ENCODE measurements at regions not wholly inside any gene's neighbourhood (a gene's known extent, or its start where the extent isn't known, plus 50 kb on each side); places are given as distances from the start of the nearest gene placed in this dataset.

- Histone ChIP-seq H3K27me3 (ENCODE audit: insufficient read depth, low read length, poor library complexity, severe bottlenecking) (no peaks in the 10 kb centered on the region), H3K4me1 (ENCODE audit: insufficient read depth, low read length, poor library complexity, severe bottlenecking) (no peaks in the 10 kb centered on the region), H3K4me3 (ENCODE audit: low read length, poor library complexity, severe bottlenecking) (no peak overlapping the region), H3K9me2 (replicated peaks; ENCODE audit: low read depth, low read length) (no peaks in the 10 kb centered on the region), H3K36me3 (ENCODE audit: insufficient read depth, low read length) (no peaks in the 10 kb centered on the region), H3F3A (ENCODE audit: low read depth) (no peaks in the 10 kb centered on the region), H3K9ac (ENCODE audit: low read depth, low read length, poor library complexity, severe bottlenecking) (no peak overlapping the region), H2AFZ (ENCODE audit: low read length) (no peak overlapping the region), H4K20me1 (ENCODE audit: insufficient read depth, low read length, poor library complexity, severe bottlenecking) (no peaks in the 10 kb centered on the region), H3K79me2 (ENCODE audit: insufficient read depth, low read length) (no peaks in the 10 kb centered on the region), H3K9me3 (ENCODE audit: insufficient read depth, low read depth, low read length) (no peaks in the 10 kb centered on the region), H3K4me2 (ENCODE audit: low read depth, low read length, poor library complexity, severe bottlenecking) (no peak overlapping the region)
- no peak for TF ChIP-seq CTCF (conservative IDR thresholded peaks at IDR 0.05; ENCODE audit: low read length)
- no peak for TF ChIP-seq EZH2phosphoT487 (IDR thresholded peaks at IDR 0.05; ENCODE audit: borderline replicate concordance)
Measured at GRCh38 chr2:78873526-78873925, 152.0 kb upstream of the REG3G start.

DNA sequence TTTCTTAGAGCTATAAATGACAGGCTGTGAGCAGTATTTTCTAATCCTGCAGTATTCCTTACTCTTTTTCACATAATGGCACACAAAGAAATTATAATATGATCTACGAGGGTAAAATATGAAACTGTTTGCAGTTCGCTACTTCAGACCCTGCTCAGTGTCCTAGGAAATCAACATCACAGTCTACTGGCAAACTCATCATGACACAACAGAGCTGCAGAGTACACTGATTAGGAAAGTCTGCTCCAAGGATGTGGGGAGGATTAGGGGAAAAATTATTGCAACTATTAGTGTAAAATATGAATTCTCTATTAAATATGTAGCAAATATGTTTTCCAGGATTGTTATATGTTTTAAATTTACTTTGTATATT is 149.2 kb upstream of the REG3G start:
- Histone ChIP-seq H3K79me2 (ENCODE audit: insufficient read depth, low read length) (no peaks in the 10 kb centered on the region), H2AFZ (ENCODE audit: low read length) (no peak overlapping the region), H3K36me3 (ENCODE audit: insufficient read depth, low read length) (no peaks in the 10 kb centered on the region), H3K4me3 (ENCODE audit: low read length, poor library complexity, severe bottlenecking) (no peak overlapping the region), H3K4me1 (ENCODE audit: insufficient read depth, low read length, poor library complexity, severe bottlenecking) (no peaks in the 10 kb centered on the region), H3K9me2 (replicated peaks; ENCODE audit: low read depth, low read length) (no peaks in the 10 kb centered on the region), H3K4me2 (ENCODE audit: low read depth, low read length, poor library complexity, severe bottlenecking) (no peak overlapping the region), H4K20me1 (ENCODE audit: insufficient read depth, low read length, poor library complexity, severe bottlenecking) (no peaks in the 10 kb centered on the region), H3K9me3 (ENCODE audit: insufficient read depth, low read depth, low read length) (no peaks in the 10 kb centered on the region), H3K27me3 (ENCODE audit: insufficient read depth, low read length, poor library complexity, severe bottlenecking) (no peaks in the 10 kb centered on the region), H3K9ac (ENCODE audit: low read depth, low read length, poor library complexity, severe bottlenecking) (no peak overlapping the region), H3F3A (ENCODE audit: low read depth) (no peaks in the 10 kb centered on the region)
- TF ChIP-seq CTCF (conservative IDR thresholded peaks at IDR 0.05; ENCODE audit: low read length) (no peak), EZH2phosphoT487 (IDR thresholded peaks at IDR 0.05; ENCODE audit: borderline replicate concordance) (no peak)

- Histone ChIP-seq H3K4me1 (ENCODE audit: insufficient read depth, low read length, poor library complexity, severe bottlenecking) (no peaks in the 10 kb centered on the region), H3K9ac (ENCODE audit: low read depth, low read length, poor library complexity, severe bottlenecking) (no peak overlapping the region), H3K4me2 (ENCODE audit: low read depth, low read length, poor library complexity, severe bottlenecking) (no peak overlapping the region), H3F3A (ENCODE audit: low read depth) (no peaks in the 10 kb centered on the region), H3K79me2 (ENCODE audit: insufficient read depth, low read length) (no peaks in the 10 kb centered on the region), H3K9me2 (replicated peaks; ENCODE audit: low read depth, low read length) (no peaks in the 10 kb centered on the region), H3K9me3 (ENCODE audit: insufficient read depth, low read depth, low read length) (no peaks in the 10 kb centered on the region), H4K20me1 (ENCODE audit: insufficient read depth, low read length, poor library complexity, severe bottlenecking) (no peaks in the 10 kb centered on the region), H2AFZ (ENCODE audit: low read length) (no peak overlapping the region), H3K36me3 (ENCODE audit: insufficient read depth, low read length) (no peaks in the 10 kb centered on the region), H3K4me3 (ENCODE audit: low read length, poor library complexity, severe bottlenecking) (no peak overlapping the region), H3K27me3 (ENCODE audit: insufficient read depth, low read length, poor library complexity, severe bottlenecking) (no peaks in the 10 kb centered on the region)
- TF ChIP-seq CTCF (conservative IDR thresholded peaks at IDR 0.05; ENCODE audit: low read length) (no peak), EZH2phosphoT487 (IDR thresholded peaks at IDR 0.05; ENCODE audit: borderline replicate concordance) (no peak)
Measured at GRCh38 chr2:78887446-78887845, 138.1 kb upstream of the REG3G start.

Measured in Loucy (cell line).